Activated CD4-positive, alpha-beta T cell treated with anti-CD3 and anti-CD28 coated beads, Interleukin-2, amount 50 U/mL, for 16 hours (primary cell): ENCODE measurements at regions not wholly inside any gene's neighbourhood (a gene's known extent, or its start where the extent isn't known, plus 50 kb on each side); places are given as distances from the start of the nearest gene placed in this dataset.
"Not testable (repeated sequence)": the region's sequence is repeated elsewhere in the genome, so short reads cannot be mapped to it uniquely, and the experiment has no call there.

Experiments used
- DNase-seq: peaks from one replicate; pipeline ENCODE4 v3.0.0-alpha.2; 2020

GRCh38 chr20:55937283-55937682 is 68.0 kb downstream of the CBLN4 start:
- no peak for DNase-seq

- DNase-seq = no peak
Observed at GRCh38 chr20:55936209-55936595, 69.1 kb downstream of the CBLN4 start.

- no peak for DNase-seq
Observed at GRCh38 chr20:55935448-55936208, 69.7 kb downstream of the CBLN4 start.

DNA sequence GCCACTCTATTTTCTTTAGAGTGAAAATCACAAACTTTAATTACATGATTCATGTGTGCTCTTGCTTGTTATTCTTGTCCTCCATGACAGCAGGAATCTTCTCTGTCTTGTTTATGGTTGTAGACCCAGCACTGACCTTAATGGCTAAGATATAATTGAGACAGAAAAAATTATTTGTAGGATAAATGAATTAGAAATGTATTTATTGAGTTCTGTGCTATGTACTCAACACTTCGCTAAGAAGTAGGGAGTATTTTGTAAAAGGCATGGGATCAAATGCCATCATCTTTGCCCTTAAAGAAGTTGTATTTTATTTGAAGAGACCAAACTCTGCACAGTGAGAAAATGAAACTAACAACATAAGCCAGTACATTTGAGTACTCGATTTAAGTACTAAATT is 71.2 kb downstream of the CBLN4 start:
- no peak for DNase-seq

DNA sequence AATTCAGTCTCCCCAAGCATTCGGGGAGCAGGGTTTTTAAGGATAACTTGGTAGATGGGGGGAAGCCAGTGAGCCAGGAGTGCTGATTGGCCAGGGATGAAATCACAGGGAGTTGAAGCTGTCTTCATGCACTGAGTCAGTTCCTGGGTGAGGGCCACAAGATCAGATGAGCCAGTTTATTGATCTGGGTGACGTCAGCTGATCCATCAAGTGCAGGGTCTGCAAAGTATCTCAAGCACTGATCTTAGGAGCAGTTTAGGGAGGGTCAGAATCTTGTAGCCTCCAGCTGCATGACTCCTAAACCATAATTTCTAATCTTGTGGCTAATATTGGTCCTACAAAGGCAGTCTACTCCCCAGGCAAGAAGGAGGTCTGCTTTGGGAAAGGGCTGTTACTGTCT is 74.4 kb downstream of the CBLN4 start:
- not testable (repeated sequence) for DNase-seq

- DNase-seq = no peak
Observed at GRCh38 chr20:55928266-55928665, 77.1 kb downstream of the CBLN4 start.

- DNase-seq = no peak
Observed at GRCh38 chr20:55919956-55920355, 85.4 kb downstream of the CBLN4 start.

- no peak for DNase-seq
Observed at GRCh38 chr20:55919319-55919718, 86.0 kb downstream of the CBLN4 start.

- no peak for DNase-seq
Observed at GRCh38 chr20:55918471-55918870, 86.8 kb downstream of the CBLN4 start.

- no peak for DNase-seq
Observed at GRCh38 chr20:55893031-55893430, 112.3 kb downstream of the CBLN4 start.

GRCh38 chr20:55888685-55889084 is 116.6 kb downstream of the CBLN4 start:
- DNase-seq = no peak

DNA sequence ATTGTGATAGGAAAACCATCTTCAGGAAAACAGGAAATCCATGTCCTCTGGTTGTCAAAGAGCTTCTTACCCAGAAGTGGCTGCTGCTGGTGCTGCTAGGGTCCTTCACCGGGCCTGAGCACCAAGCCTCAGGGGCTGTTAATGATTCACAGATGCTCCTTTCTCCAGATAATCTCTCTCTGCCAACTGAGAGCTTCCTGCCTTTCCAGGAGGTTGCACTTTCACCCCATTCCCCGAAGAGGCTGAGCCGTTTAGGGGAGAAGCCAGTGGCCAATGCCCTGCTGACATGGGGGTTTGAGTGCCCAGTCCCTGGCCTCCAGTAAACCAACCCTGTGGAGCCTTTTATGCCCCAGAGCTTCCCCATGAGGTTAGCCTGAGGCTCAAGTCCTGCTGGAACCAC is 122.4 kb downstream of the CBLN4 start:
- no peak for DNase-seq

- DNase-seq = no peak
Observed at GRCh38 chr20:55882286-55882685, 123.0 kb downstream of the CBLN4 start.

DNA sequence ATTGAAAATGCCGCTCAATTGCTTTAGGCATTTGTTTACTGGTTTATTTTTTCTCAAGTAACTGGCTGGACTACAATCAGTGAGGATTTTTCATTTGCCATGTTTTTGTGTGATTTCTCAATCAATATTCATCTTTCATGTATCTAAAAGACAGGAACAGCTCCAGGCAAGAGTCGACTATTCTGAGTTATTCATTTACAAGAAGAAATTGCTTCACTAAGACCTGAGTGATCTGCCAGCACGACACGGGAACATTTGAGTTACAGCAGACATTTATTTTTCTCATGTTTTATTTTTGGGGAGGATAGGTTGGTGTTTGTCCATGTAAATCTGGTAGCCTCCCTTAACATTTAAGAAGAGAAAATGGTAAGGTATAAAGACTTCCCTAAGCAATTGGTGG is 124.1 kb downstream of the CBLN4 start:
- DNase-seq = no peak

DNA sequence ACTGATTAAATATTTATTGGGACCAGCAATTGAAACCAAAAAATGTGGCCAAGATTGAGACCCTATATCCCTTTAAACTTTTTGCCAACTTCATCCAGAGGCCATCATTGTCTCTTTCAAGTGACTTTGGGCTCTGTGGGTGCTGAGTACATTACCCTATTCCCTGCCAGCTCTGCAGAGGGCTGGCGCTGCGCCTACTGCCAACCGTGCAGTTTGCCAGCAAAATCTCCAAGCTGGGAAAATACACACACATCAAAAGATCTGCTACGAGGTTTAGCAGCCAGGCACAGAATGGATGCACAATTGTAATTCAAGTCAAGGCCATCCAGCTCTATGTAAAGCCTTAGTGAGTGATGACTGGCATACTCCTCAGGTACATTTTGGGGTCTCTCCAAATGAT is 125.0 kb downstream of the CBLN4 start:
- DNase-seq = no peak

GRCh38 chr20:55855052-55855451 is 150.3 kb downstream of the CBLN4 start:
- DNase-seq = no peak

DNA sequence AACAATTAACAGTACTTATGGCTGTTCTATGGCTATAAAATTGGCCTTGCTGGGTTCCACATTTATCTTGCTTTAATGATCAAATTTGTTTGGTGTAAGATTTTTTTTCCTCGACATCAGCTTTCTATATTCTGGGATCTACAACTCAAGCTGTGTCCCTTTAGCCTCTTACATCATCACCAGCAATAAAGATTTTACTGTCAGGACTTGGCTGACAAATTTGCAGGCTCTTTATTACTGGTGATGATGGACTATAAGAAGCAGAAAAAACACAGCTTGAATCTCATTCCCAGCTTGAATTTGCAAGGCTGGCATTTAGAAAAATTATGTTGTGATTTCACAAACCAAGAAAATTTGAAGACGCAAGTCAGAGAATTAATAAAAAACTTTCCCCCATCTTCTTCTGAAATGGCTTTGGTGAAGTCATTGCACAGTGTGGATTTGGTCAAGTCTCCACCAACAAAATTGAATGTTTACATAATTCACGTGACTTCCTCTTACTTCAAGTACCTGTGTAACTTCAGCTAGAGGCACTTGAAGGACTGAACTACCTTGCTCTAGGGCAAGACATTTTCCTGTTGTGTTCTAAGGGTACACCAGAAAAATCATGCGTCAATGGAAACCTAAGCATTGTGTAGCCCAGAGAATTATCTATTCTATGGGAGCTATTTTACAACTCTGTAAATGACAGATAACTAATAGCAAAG is 175.0 kb downstream of the CBLN4 start:
- no peak for DNase-seq

- no peak for DNase-seq
Observed at GRCh38 chr20:55805138-55805537, 200.2 kb downstream of the CBLN4 start.

GRCh38 chr20:55800552-55801245 is 204.6 kb downstream of the CBLN4 start:
- no peak for DNase-seq

- no peak for DNase-seq
Observed at GRCh38 chr20:55793986-55794385, 211.3 kb downstream of the CBLN4 start.

GRCh38 chr20:55792049-55792448 is 213.3 kb downstream of the CBLN4 start:
- DNase-seq = no peak

DNA sequence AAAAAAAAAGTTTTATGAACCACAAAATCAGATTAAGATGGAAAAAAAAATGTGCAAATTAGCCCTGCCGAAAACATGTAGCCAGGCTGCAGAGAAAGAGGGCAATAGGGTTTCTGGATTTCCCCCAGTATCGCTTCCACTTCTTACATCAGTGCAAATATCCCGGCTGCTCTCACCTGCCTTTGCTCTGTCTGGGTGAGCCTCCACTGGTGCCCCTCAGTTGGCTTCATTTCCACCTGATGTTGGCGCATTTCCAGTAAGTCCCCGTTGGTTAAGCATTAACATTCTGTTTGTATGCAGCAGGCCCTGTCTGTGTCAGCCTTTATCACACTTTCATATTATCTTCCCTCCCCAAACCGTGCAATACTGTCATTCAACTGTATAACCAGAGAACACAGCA is 215.1 kb downstream of the CBLN4 start:
- DNase-seq = no peak

DNA sequence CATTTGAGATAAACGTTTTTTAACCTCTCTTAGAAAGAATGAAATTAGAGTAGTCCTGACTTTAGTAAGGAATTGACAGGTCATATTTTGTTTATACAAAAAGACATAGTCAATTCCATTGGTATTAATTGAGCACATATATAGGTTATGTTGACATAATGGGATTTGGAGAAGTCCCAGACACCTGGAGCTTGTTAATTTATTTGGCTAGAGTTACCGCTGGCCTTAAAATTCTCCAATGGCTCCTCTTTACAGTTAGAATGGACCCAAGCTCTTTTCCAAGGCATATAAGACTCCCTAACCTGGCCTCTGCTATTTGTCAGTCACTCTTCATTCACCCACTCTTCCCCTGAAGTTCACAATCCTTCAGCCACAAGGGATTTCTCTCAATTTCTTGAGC is 221.3 kb downstream of the CBLN4 start:
- no peak for DNase-seq

- DNase-seq = no peak
Observed at GRCh38 chr20:55783381-55783780, 221.9 kb downstream of the CBLN4 start.
